AG09309 (cell line): ENCODE measurements at regions not wholly inside any gene's neighbourhood (a gene's known extent, or its start where the extent isn't known, plus 50 kb on each side); places are given as distances from the start of the nearest gene placed in this dataset.

Experiments used
- DNase-seq: peaks from one replicate; pipeline ENCODE4 v3.0.0-alpha.2; 2010; ENCODE audit warnings: low read depth
- H3K4me3 ChIP-seq: 2 replicates; pipeline ENCODE4 v1.5.1; 2011; ENCODE audit warnings: mild to moderate bottlenecking, low read depth, low read length, moderate library complexity; ENCODE audit not compliant: control insufficient read depth
- CTCF ChIP-seq: IDR thresholded peaks from 2 replicates; pipeline ENCODE4 v1.5.1; 2011; ENCODE audit warnings: mild to moderate bottlenecking, low read depth, low read length, inconsistent platforms; ENCODE audit not compliant: insufficient read depth, control insufficient read depth; ENCODE audit errors: missing control alignments

GRCh38 chr15:87569581-87569980, 687.0 kb downstream of the NTRK3 start:
- DNase-seq: no peak
- H3K4me3 ChIP-seq: no peak overlapping the region
- TF ChIP-seq CTCF: no peak

GRCh38 chr15:87567406-87568030, 689.0 kb downstream of the NTRK3 start:
- DNase-seq: no peak

GRCh38 chr15:87566236-87566635, 690.3 kb downstream of the NTRK3 start:
- no peak for DNase-seq
- H3K4me3 ChIP-seq: no peak overlapping the region
- TF ChIP-seq CTCF: no peak

More at GRCh38 chr15:87567406-87568030, 689.0 kb downstream of the NTRK3 start:
- no peak for TF ChIP-seq CTCF
- no peak overlapping the region for H3K4me3 ChIP-seq

- no peak for TF ChIP-seq CTCF
Measured at GRCh38 chr15:87564681-87565080, 691.9 kb downstream of the NTRK3 start.

GRCh38 chr15:87563869-87564268, 692.7 kb downstream of the NTRK3 start:
- no peak overlapping the region for H3K4me3 ChIP-seq
- no peak for TF ChIP-seq CTCF
- no peak for DNase-seq

More at GRCh38 chr15:87564681-87565080, 691.9 kb downstream of the NTRK3 start:
- DNase-seq: no peak
- H3K4me3 ChIP-seq: no peak overlapping the region

- TF ChIP-seq CTCF: no peak
- DNase-seq: no peak
- H3K4me3 ChIP-seq: no peak overlapping the region
Measured at GRCh38 chr15:87562203-87562602, 694.3 kb downstream of the NTRK3 start.

GRCh38 chr15:87561641-87562040, 694.9 kb downstream of the NTRK3 start:
- H3K4me3 ChIP-seq: no peak overlapping the region
- DNase-seq: no peak
- no peak for TF ChIP-seq CTCF
